Naive thymus-derived CD4-positive, alpha-beta T cell (primary cell): ENCODE measurements at regions not wholly inside any gene's neighbourhood (a gene's known extent, or its start where the extent isn't known, plus 50 kb on each side); places are given as distances from the start of the nearest gene placed in this dataset.

Experiments used
- ATAC-seq: fragments of 150-1000 bp; cut with Tn5 transposase; 2 replicates; pipeline ENCODE4 v1.10.0; 2021; ENCODE audit warnings: mild to moderate bottlenecking, moderate library complexity
- CTCF ChIA-PET: fragments of 350-600 bp; sonication (Branson Sonifier 250); formaldehyde crosslinking; loops from one replicate; lab custom pipeline; 2021; ENCODE audit warnings: antibody characterized with exemption; lab: Charles Lee
- POLR2A ChIA-PET: fragments of 350-600 bp; sonication (Branson Sonifier 250); formaldehyde crosslinking; loops from one replicate; lab custom pipeline; 2021; ENCODE audit warnings: antibody characterized with exemption, inconsistent platforms; lab: Charles Lee
- DNase-seq, 9 donors: peaks; one replicate each; pipeline versions ENCODE4 v3.0.0 to v3.0.0-alpha.2; 2020 to 2022; ENCODE audit warnings: mixed read lengths in 1 of 9
- H3K27ac ChIP-seq: one replicate; pipeline ENCODE4 v1.7.0; 2013; ENCODE audit warnings: mild to moderate bottlenecking, low read depth, low read length, moderate library complexity
- H3K27me3 ChIP-seq, 2 donors: one replicate each; pipeline ENCODE4 v1.7.0; 2013; ENCODE audit warnings: low read length in 2 of 2, mild to moderate bottlenecking in 2 of 2, moderate library complexity in 2 of 2; ENCODE audit not compliant: control insufficient read depth in 2 of 2, insufficient read depth in 2 of 2
- H3K36me3 ChIP-seq, 3 experiments: 1 replicate in 2 of 3; 2 replicates in 1 of 3; pipeline ENCODE4 v1.7.0; 2013; ENCODE audit warnings: low read length in 3 of 3, mild to moderate bottlenecking in 3 of 3, moderate library complexity in 1 of 3; ENCODE audit not compliant: insufficient read depth in 3 of 3, control insufficient read depth in 2 of 3
- H3K4me1 ChIP-seq, 2 donors: one replicate each; pipeline ENCODE4 v1.7.0; 2013; ENCODE audit warnings: low read length in 2 of 2, mild to moderate bottlenecking in 2 of 2, moderate library complexity in 1 of 2; ENCODE audit not compliant: control insufficient read depth in 2 of 2, insufficient read depth in 2 of 2
- H3K4me3 ChIP-seq: 2 replicates; pipeline ENCODE4 v1.7.0; 2013; ENCODE audit warnings: mild to moderate bottlenecking, low read length
- H3K9me3 ChIP-seq, 3 experiments: 1 replicate in 2 of 3; 2 replicates in 1 of 3; pipeline ENCODE4 v1.7.0; 2013; ENCODE audit warnings: low read length in 3 of 3; ENCODE audit not compliant: control insufficient read depth in 2 of 3
- H3K27ac Mint-ChIP-seq, 9 donors: one replicate each; pipeline ENCODE4 v1.8.0; 2020 to 2022; ENCODE audit warnings: mixed read lengths in 9 of 9, mild to moderate bottlenecking in 8 of 9, moderate library complexity in 5 of 9, inconsistent platforms in 2 of 9
- H3K27me3 Mint-ChIP-seq, 5 donors: one replicate each; pipeline ENCODE4 v1.8.0; 2021 to 2022; ENCODE audit warnings: mixed read lengths in 5 of 5, mild to moderate bottlenecking in 1 of 5
- H3K36me3 Mint-ChIP-seq, 5 donors: one replicate each; pipeline ENCODE4 v1.8.0; 2020 to 2022; ENCODE audit warnings: mixed read lengths in 5 of 5, mild to moderate bottlenecking in 3 of 5, inconsistent platforms in 1 of 5
- H3K4me1 Mint-ChIP-seq, 7 donors: one replicate each; pipeline ENCODE4 v1.8.0; 2020 to 2022; ENCODE audit warnings: mixed read lengths in 7 of 7, mild to moderate bottlenecking in 3 of 7, inconsistent platforms in 1 of 7
- H3K4me3 Mint-ChIP-seq, 10 donors: one replicate each; pipeline ENCODE4 v1.8.0; 2020 to 2022; ENCODE audit warnings: mild to moderate bottlenecking in 10 of 10, mixed read lengths in 10 of 10, moderate library complexity in 6 of 10, inconsistent platforms in 2 of 10
- H3K9me3 Mint-ChIP-seq, 11 donors: one replicate each; pipeline ENCODE4 v1.8.0; 2020 to 2022; ENCODE audit warnings: mixed read lengths in 11 of 11, mild to moderate bottlenecking in 4 of 11, inconsistent platforms in 1 of 11, moderate library complexity in 1 of 11
- intact Hi-C, 2 donors: fragments of 100-400 bp; cut with micrococcal nuclease; formaldehyde crosslinking; loops; one replicate each; pipeline ENCODE4 v1.15.1; 2023

GRCh38 chr1:68370101-68370915 lies 79.4 kb downstream of the RPE65 start:
- Histone ChIP-seq H3K27ac (no peak overlapping the region), H3K9me3 (no peaks in the 10 kb centered on the region), H3K4me1 (no peaks in the 10 kb centered on the region), H3K4me3 (no peak overlapping the region), H3K27me3 (no peaks in the 10 kb centered on the region), H3K36me3 (no peaks in the 10 kb centered on the region)
- CTCF ChIA-PET = no interaction called here
- no peaks in the 10 kb centered on the region for H3K36me3 Mint-ChIP-seq
- POLR2A ChIA-PET = no interaction called here
- no peaks in the 10 kb centered on the region for H3K4me1 Mint-ChIP-seq
- H3K4me3 Mint-ChIP-seq = no peak overlapping the region
- DNase-seq = no peak
- peaks cover 0 to 15% (median 5%) of the 10 kb centered on the region in 5 donors for H3K27me3 Mint-ChIP-seq
- H3K9me3 Mint-ChIP-seq = peaks cover 0 to 8% (median 0%) of the 10 kb centered on the region in 11 donors
- no peak for ATAC-seq
- intact Hi-C loops = no loop called here
- H3K27ac Mint-ChIP-seq = no peak overlapping the region

GRCh38 chr1:68366572-68366971 lies 83.2 kb downstream of the RPE65 start:
- no peaks in the 10 kb centered on the region for H3K27me3 ChIP-seq
- no peaks in the 10 kb centered on the region for H3K9me3 ChIP-seq
- POLR2A ChIA-PET = no interaction called here
- CTCF ChIA-PET = no interaction called here
- H3K4me3 Mint-ChIP-seq = no peak overlapping the region
- no peaks in the 10 kb centered on the region for H3K36me3 ChIP-seq
- peaks cover 0 to 6% (median 1%) of the 10 kb centered on the region in 11 donors for H3K9me3 Mint-ChIP-seq
- H3K27me3 Mint-ChIP-seq = peaks cover 0 to 15% (median 5%) of the 10 kb centered on the region in 5 donors
- H3K4me3 ChIP-seq = no peak overlapping the region
- ATAC-seq (no peak), DNase-seq (no peak)
- H3K4me1 ChIP-seq = no peaks in the 10 kb centered on the region
- H3K4me1 Mint-ChIP-seq = no peaks in the 10 kb centered on the region
- no peaks in the 10 kb centered on the region for H3K36me3 Mint-ChIP-seq
- H3K27ac ChIP-seq = no peak overlapping the region
- H3K27ac Mint-ChIP-seq = no peak overlapping the region
- intact Hi-C loops = no loop called here

GRCh38 chr1:68365709-68366382 lies 83.9 kb downstream of the RPE65 start:
- DNase-seq (no peak), ATAC-seq (no peak)
- H3K36me3 ChIP-seq = no peaks in the 10 kb centered on the region
- H3K4me1 ChIP-seq = no peaks in the 10 kb centered on the region
- H3K27me3 Mint-ChIP-seq = peaks cover 0 to 15% (median 5%) of the 10 kb centered on the region in 5 donors
- no peaks in the 10 kb centered on the region for H3K36me3 Mint-ChIP-seq
- H3K4me3 ChIP-seq = no peak overlapping the region
- no peak overlapping the region for H3K27ac Mint-ChIP-seq
- no peak overlapping the region for H3K4me3 Mint-ChIP-seq
- H3K27me3 ChIP-seq = no peaks in the 10 kb centered on the region
- peaks cover 0 to 6% (median 0%) of the 10 kb centered on the region in 11 donors for H3K9me3 Mint-ChIP-seq
- ChIA-PET POLR2A (no interaction called here), CTCF (no interaction called here)
- intact Hi-C loops = no loop called here
- no peaks in the 10 kb centered on the region for H3K9me3 ChIP-seq
- H3K4me1 Mint-ChIP-seq = no peaks in the 10 kb centered on the region
- H3K27ac ChIP-seq = no peak overlapping the region

- Mint-ChIP-seq H3K36me3 (no peaks in the 10 kb centered on the region), H3K27ac (no peak overlapping the region), H3K9me3 (peaks cover 0 to 12% (median 0%) of the 10 kb centered on the region in 11 donors), H3K4me3 (no peak overlapping the region), H3K27me3 (peaks cover 6 to 16% (median 9%) of the 10 kb centered on the region in 5 donors), H3K4me1 (no peaks in the 10 kb centered on the region)
- Histone ChIP-seq H3K36me3 (no peaks in the 10 kb centered on the region), H3K4me1 (no peaks in the 10 kb centered on the region), H3K4me3 (no peak overlapping the region), H3K27me3 (no peaks in the 10 kb centered on the region), H3K27ac (no peak overlapping the region), H3K9me3 (no peaks in the 10 kb centered on the region)
- no peak for ATAC-seq
- CTCF ChIA-PET = no interaction called here
- no peak for DNase-seq
- intact Hi-C loops = no loop called here
- POLR2A ChIA-PET = no interaction called here
These were observed 86.4 kb downstream of the RPE65 start for GRCh38 chr1:68363339-68363738.

- no peak for DNase-seq
- H3K27me3 ChIP-seq = no peaks in the 10 kb centered on the region
- ATAC-seq = no peak
- H3K36me3 Mint-ChIP-seq = no peaks in the 10 kb centered on the region
- H3K27me3 Mint-ChIP-seq = peaks cover 4 to 11% (median 6%) of the 10 kb centered on the region in 5 donors
- ChIA-PET CTCF (no interaction called here), POLR2A (no interaction called here)
- H3K4me3 Mint-ChIP-seq = no peak overlapping the region
- H3K4me1 Mint-ChIP-seq = no peaks in the 10 kb centered on the region
- H3K9me3 Mint-ChIP-seq = peaks cover 0 to 12% (median 0%) of the 10 kb centered on the region in 11 donors
- H3K9me3 ChIP-seq = no peaks in the 10 kb centered on the region
- no peak overlapping the region for H3K27ac Mint-ChIP-seq
- no peak overlapping the region for H3K4me3 ChIP-seq
- intact Hi-C loops = no loop called here
- H3K27ac ChIP-seq = no peak overlapping the region
- no peaks in the 10 kb centered on the region for H3K4me1 ChIP-seq
- no peaks in the 10 kb centered on the region for H3K36me3 ChIP-seq
These were observed 88.3 kb downstream of the RPE65 start for GRCh38 chr1:68361346-68361910.

GRCh38 chr1:68359045-68359444 lies 90.7 kb downstream of the RPE65 start:
- H3K4me3 Mint-ChIP-seq = no peak overlapping the region
- H3K9me3 ChIP-seq = no peaks in the 10 kb centered on the region
- H3K27ac Mint-ChIP-seq = no peak overlapping the region
- CTCF ChIA-PET = no interaction called here
- no peaks in the 10 kb centered on the region for H3K4me1 Mint-ChIP-seq
- H3K27ac ChIP-seq = no peak overlapping the region
- H3K4me1 ChIP-seq = no peaks in the 10 kb centered on the region
- H3K27me3 ChIP-seq = no peaks in the 10 kb centered on the region
- POLR2A ChIA-PET = no interaction called here
- intact Hi-C loops = no loop called here
- ATAC-seq (no peak), DNase-seq (no peak)
- no peaks in the 10 kb centered on the region for H3K36me3 Mint-ChIP-seq
- H3K9me3 Mint-ChIP-seq = peaks cover 0 to 12% (median 0%) of the 10 kb centered on the region in 11 donors
- H3K27me3 Mint-ChIP-seq = peaks cover 4 to 11% (median 6%) of the 10 kb centered on the region in 5 donors
- H3K4me3 ChIP-seq = no peak overlapping the region
- H3K36me3 ChIP-seq = no peaks in the 10 kb centered on the region
